Ishikawa (cell line): ENCODE measurements at regions not wholly inside any gene's neighbourhood (a gene's known extent, or its start where the extent isn't known, plus 50 kb on each side); places are given as distances from the start of the nearest gene placed in this dataset.

Experiments
- CEBPB ChIP-seq: IDR thresholded peaks from 2 replicates; pipeline ENCODE4 v1.6.1; 2012
- CREB1 ChIP-seq: IDR thresholded peaks from 2 replicates; pipeline ENCODE4 v1.6.1; 2012; ENCODE audit warnings: low read depth
- EGR1 ChIP-seq: IDR thresholded peaks from 2 replicates; pipeline ENCODE4 v1.6.1; 2012
- EP300 ChIP-seq: IDR thresholded peaks from 2 replicates; pipeline ENCODE4 v1.6.1; 2012; ENCODE audit warnings: borderline replicate concordance
- FOXM1 ChIP-seq: IDR thresholded peaks from 2 replicates; pipeline ENCODE4 v1.6.1; 2012; ENCODE audit warnings: low read depth, borderline replicate concordance
- MAX ChIP-seq: IDR thresholded peaks from 2 replicates; pipeline ENCODE4 v1.6.1; 2012
- NFIC ChIP-seq: IDR thresholded peaks from 2 replicates; pipeline ENCODE4 v1.6.1; 2012
- RAD21 ChIP-seq: IDR thresholded peaks from 2 replicates; pipeline ENCODE4 v1.6.1; 2012; ENCODE audit warnings: low read depth
- REST ChIP-seq: IDR thresholded peaks from 2 replicates; pipeline ENCODE4 v1.6.1; 2012; ENCODE audit warnings: low read depth, mild to moderate bottlenecking
- TAF1 ChIP-seq: IDR thresholded peaks from 2 replicates; pipeline ENCODE4 v1.6.1; 2012; ENCODE audit warnings: low read depth, mild to moderate bottlenecking
- TCF12 ChIP-seq: IDR thresholded peaks from 2 replicates; pipeline ENCODE4 v1.6.1; 2012; ENCODE audit warnings: low read depth
- YY1 ChIP-seq: IDR thresholded peaks from 2 replicates; pipeline ENCODE4 v1.6.1; 2012; ENCODE audit warnings: low read depth

- no peak for TF ChIP-seq CREB1
- no peak for TF ChIP-seq MAX
- TF ChIP-seq RAD21: no peak
- TF ChIP-seq CEBPB: no peak
- TF ChIP-seq EP300: no peak
- no peak for TF ChIP-seq TAF1
- no peak for TF ChIP-seq YY1
- TF ChIP-seq FOXM1: no peak
- TF ChIP-seq NFIC: no peak
- TF ChIP-seq REST: no peak
- no peak for TF ChIP-seq EGR1
- no peak for TF ChIP-seq TCF12
These were observed 769.5 kb upstream of the CDH2 start for GRCh38 chr18:28946471-28946870.
